ENCODE measurements at regions not wholly inside any gene's neighbourhood (a gene's known extent, or its start where the extent isn't known, plus 50 kb on each side); places are given as distances from the start of the nearest gene placed in this dataset.

GRCh38 chr3:72449551-72449950, 398.7 kb downstream of the SHQ1 start (continued):
- TF ChIP-seq ZNF462 (CRISPR knock-in tag; IDR thresholded peaks at IDR 0.05) (no peak), EZH2 (IDR thresholded peaks at IDR 0.05; ENCODE audit: low read depth, unreplicated experiment) (no peak), ZNF114 (CRISPR knock-in tag; IDR thresholded peaks at IDR 0.05) (no peak), CREB1 (CRISPR knock-in tag; IDR thresholded peaks at IDR 0.05; ENCODE audit: low read depth) (no peak), REST (IDR thresholded peaks at IDR 0.05; ENCODE audit: unreplicated experiment) (no peak)

DNA sequence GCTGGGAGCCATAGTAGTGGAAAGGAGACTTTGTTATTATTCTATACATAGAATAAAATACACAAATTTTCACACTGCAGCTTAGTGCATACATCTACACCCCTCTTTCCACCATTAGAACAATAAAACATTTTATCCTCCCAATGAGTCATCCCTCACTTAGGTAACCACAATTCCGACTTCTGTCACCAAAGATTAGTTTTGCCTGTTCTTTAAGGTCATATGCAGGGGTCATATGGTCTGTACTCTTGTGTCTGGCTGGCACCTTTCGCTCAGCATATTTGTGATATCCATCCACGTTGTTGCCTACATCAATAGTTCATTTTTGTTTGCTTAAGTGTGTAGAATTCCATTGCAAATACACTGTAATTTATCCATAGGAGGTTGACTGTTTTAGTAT, 399.4 kb downstream of the SHQ1 start:
- Mint-ChIP-seq H3K9me3 (no peaks in the 10 kb centered on the region), H3K4me3 (no peak overlapping the region), H3K4me1 (peaks cover 29% of the 10 kb centered on the region), H3K27ac (no peak overlapping the region), H3K27me3 (ENCODE audit: insufficient read depth, low read depth, poor library complexity) (peaks cover 28% of the 10 kb centered on the region), H3K36me3 (ENCODE audit: low read depth) (peaks cover 11% of the 10 kb centered on the region)
- peaks cover 27% of the 10 kb centered on the region for H3K4me1 ChIP-seq (ENCODE audit: insufficient read depth)
- H4K20me1 ChIP-seq (replicated peaks; ENCODE audit: insufficient read depth), result peaks cover 24% of the 10 kb centered on the region
- ATAC-seq (no peak), DNase-seq (ENCODE audit: low spot score) (no peak)
- peaks cover 9% of the 10 kb centered on the region; the same call in 1 of the 2 replicates for H3F3A ChIP-seq (replicated peaks; ENCODE audit: low read depth)
- H3K36me3 ChIP-seq (ENCODE audit: insufficient read depth), result no peaks in the 10 kb centered on the region
- peaks cover 29% of the 10 kb centered on the region for H3K79me2 ChIP-seq (replicated peaks; ENCODE audit: insufficient read depth)
- H3K4me3 ChIP-seq, result no peak overlapping the region
- no peaks in the 10 kb centered on the region for H3K9me2 ChIP-seq (ENCODE audit: insufficient read depth)
- peaks cover 17% of the 10 kb centered on the region for H3K27me3 ChIP-seq (ENCODE audit: insufficient read depth)
- no peak for TF ChIP-seq REST (IDR thresholded peaks at IDR 0.05; ENCODE audit: unreplicated experiment)
- TF ChIP-seq NANOG (IDR thresholded peaks at IDR 0.05; ENCODE audit: borderline replicate concordance), result no peak
- no peak for TF ChIP-seq JUNB (IDR thresholded peaks at IDR 0.05; ENCODE audit: unreplicated experiment)
- no peak for TF ChIP-seq STAT1 (IDR thresholded peaks at IDR 0.05; ENCODE audit: unreplicated experiment)
- no peak overlapping the region for H3K27ac ChIP-seq (ENCODE audit: low read depth)
- no peak overlapping the region for H3K4me2 ChIP-seq
- H2AFZ ChIP-seq, result no peak overlapping the region
